OCI-LY1 (cell line): ENCODE measurements at regions not wholly inside any gene's neighbourhood (a gene's known extent, or its start where the extent isn't known, plus 50 kb on each side); places are given as distances from the start of the nearest gene placed in this dataset.

Experiments
- H2AFZ ChIP-seq: fragments of 200-600 bp; sonication (generic), shearing (Covaris generic); 2 replicates; pipeline ENCODE4 v1.6.0; 2014; ENCODE audit warnings: antibody characterized with exemption, mild to moderate bottlenecking, low read length
- H3F3A ChIP-seq: fragments of 200-600 bp; sonication (generic), shearing (Covaris generic); 2 replicates; pipeline ENCODE4 v1.6.0; 2014; ENCODE audit warnings: mild to moderate bottlenecking, antibody characterized with exemption, low read length, moderate library complexity; ENCODE audit not compliant: insufficient read depth
- H3K27ac ChIP-seq: fragments of 200-600 bp; sonication (generic); 2 replicates; pipeline ENCODE4 v1.5.1; 2014; ENCODE audit warnings: low read length, mixed run types, mild to moderate bottlenecking, low read depth; ENCODE audit not compliant: poor library complexity, severe bottlenecking
- H3K27me3 ChIP-seq: fragments of 200-600 bp; sonication (generic); 2 replicates; pipeline ENCODE4 v1.6.0; 2014; ENCODE audit warnings: antibody characterized with exemption, mild to moderate bottlenecking, low read length, moderate library complexity; ENCODE audit not compliant: insufficient read depth
- H3K36me3 ChIP-seq: fragments of 200-600 bp; sonication (generic); 2 replicates; pipeline ENCODE4 v1.6.1; 2014; ENCODE audit warnings: mild to moderate bottlenecking, antibody characterized with exemption, low read length, moderate library complexity, mixed read lengths; ENCODE audit not compliant: insufficient read depth
- H3K4me1 ChIP-seq: fragments of 200-600 bp; sonication (generic); 2 replicates; pipeline ENCODE4 v1.5.1; 2014; ENCODE audit warnings: mild to moderate bottlenecking, low read length, moderate library complexity; ENCODE audit not compliant: insufficient read depth, severe bottlenecking
- H3K4me2 ChIP-seq: fragments of 200-600 bp; sonication (generic), shearing (Covaris generic); 2 replicates; pipeline ENCODE4 v1.6.1; 2014; ENCODE audit warnings: low read length
- H3K4me3 ChIP-seq: fragments of 200-600 bp; sonication (generic); 2 replicates; pipeline ENCODE4 v1.5.1; 2014; ENCODE audit warnings: low read length, low read depth, mild to moderate bottlenecking, mixed read lengths; ENCODE audit not compliant: poor library complexity, severe bottlenecking
- H3K79me2 ChIP-seq: fragments of 200-600 bp; shearing (Covaris generic); 2 replicates; pipeline ENCODE4 v1.6.1; 2016; ENCODE audit warnings: mixed run types, low read length, mixed read lengths; ENCODE audit not compliant: insufficient read depth
- H3K9ac ChIP-seq: fragments of 200-600 bp; sonication (generic), shearing (Covaris generic); 2 replicates; pipeline ENCODE4 v1.6.1; 2014; ENCODE audit warnings: mild to moderate bottlenecking, low read length, mixed read lengths
- H3K9me2 ChIP-seq: fragments of 200-600 bp; sonication (generic), shearing (Covaris generic); 2 replicates; pipeline ENCODE4 v1.6.1; 2014; ENCODE audit warnings: low read depth, mild to moderate bottlenecking, low read length, mixed read lengths
- H3K9me3 ChIP-seq: fragments of 200-600 bp; shearing (Covaris generic); 2 replicates; pipeline ENCODE4 v1.6.1; 2014; ENCODE audit warnings: low read length, mixed read lengths
- H4K20me1 ChIP-seq: fragments of 200-600 bp; sonication (generic), shearing (Covaris generic); 2 replicates; pipeline ENCODE4 v1.6.0; 2016; ENCODE audit warnings: mild to moderate bottlenecking, low read length; ENCODE audit not compliant: insufficient read depth
- EZH2 ChIP-seq: fragments of 200-600 bp; sonication (generic), shearing (Covaris generic); IDR thresholded peaks from 2 replicates; pipeline ENCODE4 v1.8.0; 2017; ENCODE audit warnings: borderline replicate concordance, mixed run types, mild to moderate bottlenecking, antibody characterized with exemption, low read length, moderate library complexity, mixed read lengths
- TF ChIP-seq, protein P1 (sequence below): fragments of 200-600 bp; sonication (generic), shearing (Covaris generic); IDR thresholded peaks from 2 replicates; pipeline ENCODE4 v1.5.1; 2017; ENCODE audit warnings: mild to moderate bottlenecking, antibody characterized with exemption, low read length, moderate library complexity, mixed read lengths

DNA sequence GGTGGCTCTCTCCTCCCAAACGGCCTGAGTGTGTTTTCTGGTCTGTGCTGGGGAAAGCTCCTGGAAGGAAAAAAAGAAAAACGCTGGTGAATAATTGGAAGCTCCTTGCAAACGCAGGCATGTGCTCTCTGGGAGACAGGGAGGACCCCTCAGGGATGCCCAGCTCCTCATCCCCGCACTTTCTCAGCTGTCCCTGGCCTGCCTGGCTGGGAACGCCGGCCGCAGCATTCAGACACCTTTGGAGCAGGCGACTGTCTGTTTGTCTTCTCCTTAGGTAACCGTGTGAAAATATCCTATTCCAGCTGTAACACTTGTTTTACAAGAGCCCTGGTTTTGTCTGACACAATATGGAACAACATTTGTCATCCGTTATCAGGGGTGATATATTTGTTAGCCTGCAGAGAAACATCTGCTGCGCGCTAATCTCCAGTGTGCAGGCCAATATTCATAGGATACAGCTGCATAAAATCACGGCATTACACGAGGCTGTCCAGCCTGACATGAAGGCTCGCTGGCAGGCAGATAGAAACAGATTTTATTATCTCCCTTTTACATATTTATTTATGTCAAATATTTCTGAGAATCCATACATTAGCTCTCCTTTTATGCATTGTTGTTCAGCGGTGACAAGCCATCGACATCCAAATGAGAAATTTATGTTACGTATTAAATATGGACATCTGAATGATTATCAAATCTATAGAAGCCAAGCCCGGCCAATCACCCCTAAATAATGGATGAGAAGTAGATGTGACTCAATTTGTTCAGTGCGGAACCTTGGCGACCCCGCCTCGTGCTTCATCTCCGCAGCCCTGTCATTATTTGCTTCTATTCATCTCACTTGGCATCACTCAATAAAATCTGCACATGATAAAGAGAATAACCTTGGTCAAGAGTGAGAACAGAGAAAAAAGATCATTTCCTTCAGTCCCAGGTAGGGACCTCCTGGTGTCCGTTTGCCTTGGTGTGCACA is 675.1 kb upstream of the SALL3 start:
- Histone ChIP-seq H3F3A (no peaks in the 10 kb centered on the region), H3K4me2 (no peak overlapping the region), H4K20me1 (no peaks in the 10 kb centered on the region), H3K79me2 (no peaks in the 10 kb centered on the region), H3K4me3 (no peak overlapping the region), H3K9me3 (no peaks in the 10 kb centered on the region), H3K4me1 (no peaks in the 10 kb centered on the region), H3K9me2 (no peaks in the 10 kb centered on the region), H2AFZ (no peak overlapping the region), H3K27ac (no peak overlapping the region), H3K9ac (no peak overlapping the region), H3K36me3 (no peaks in the 10 kb centered on the region), H3K27me3 (peaks cover 2% of the 10 kb centered on the region; the same call in 1 of the 2 replicates)
- TF ChIP-seq EZH2, result no peak

DNA sequence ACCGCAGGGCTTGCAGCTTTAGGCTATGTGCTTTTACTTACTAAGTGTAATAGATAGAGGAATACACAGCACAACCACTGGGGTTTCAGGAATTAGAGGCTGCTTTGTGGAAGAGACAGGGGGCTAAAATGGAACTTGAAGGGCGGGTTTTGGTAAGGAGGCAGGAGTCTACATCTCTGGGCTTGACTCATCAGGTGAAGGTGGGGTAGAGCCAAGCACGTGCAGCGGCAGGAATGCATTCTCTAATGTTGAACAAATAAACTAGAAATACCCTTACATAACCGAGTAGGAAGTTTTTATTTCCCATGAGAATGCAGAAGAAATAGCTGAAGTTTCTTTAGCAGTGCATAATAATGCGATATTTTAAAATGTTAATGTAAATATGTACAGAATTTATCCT is 673.8 kb upstream of the SALL3 start:
- Histone ChIP-seq H3K4me3 (no peak overlapping the region), H3K4me1 (no peaks in the 10 kb centered on the region), H3K79me2 (no peaks in the 10 kb centered on the region), H3K9me3 (no peaks in the 10 kb centered on the region), H3K36me3 (no peaks in the 10 kb centered on the region), H3K4me2 (no peak overlapping the region), H3K27ac (no peak overlapping the region), H3K9ac (no peak overlapping the region), H4K20me1 (no peaks in the 10 kb centered on the region), H3K9me2 (no peaks in the 10 kb centered on the region), H3F3A (no peaks in the 10 kb centered on the region), H3K27me3 (peaks cover 2% of the 10 kb centered on the region; the same call in 1 of the 2 replicates), H2AFZ (no peak overlapping the region)
- TF ChIP-seq, protein P1, sequence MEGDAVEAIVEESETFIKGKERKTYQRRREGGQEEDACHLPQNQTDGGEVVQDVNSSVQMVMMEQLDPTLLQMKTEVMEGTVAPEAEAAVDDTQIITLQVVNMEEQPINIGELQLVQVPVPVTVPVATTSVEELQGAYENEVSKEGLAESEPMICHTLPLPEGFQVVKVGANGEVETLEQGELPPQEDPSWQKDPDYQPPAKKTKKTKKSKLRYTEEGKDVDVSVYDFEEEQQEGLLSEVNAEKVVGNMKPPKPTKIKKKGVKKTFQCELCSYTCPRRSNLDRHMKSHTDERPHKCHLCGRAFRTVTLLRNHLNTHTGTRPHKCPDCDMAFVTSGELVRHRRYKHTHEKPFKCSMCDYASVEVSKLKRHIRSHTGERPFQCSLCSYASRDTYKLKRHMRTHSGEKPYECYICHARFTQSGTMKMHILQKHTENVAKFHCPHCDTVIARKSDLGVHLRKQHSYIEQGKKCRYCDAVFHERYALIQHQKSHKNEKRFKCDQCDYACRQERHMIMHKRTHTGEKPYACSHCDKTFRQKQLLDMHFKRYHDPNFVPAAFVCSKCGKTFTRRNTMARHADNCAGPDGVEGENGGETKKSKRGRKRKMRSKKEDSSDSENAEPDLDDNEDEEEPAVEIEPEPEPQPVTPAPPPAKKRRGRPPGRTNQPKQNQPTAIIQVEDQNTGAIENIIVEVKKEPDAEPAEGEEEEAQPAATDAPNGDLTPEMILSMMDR, result no peak
- TF ChIP-seq EZH2, result no peak

DNA sequence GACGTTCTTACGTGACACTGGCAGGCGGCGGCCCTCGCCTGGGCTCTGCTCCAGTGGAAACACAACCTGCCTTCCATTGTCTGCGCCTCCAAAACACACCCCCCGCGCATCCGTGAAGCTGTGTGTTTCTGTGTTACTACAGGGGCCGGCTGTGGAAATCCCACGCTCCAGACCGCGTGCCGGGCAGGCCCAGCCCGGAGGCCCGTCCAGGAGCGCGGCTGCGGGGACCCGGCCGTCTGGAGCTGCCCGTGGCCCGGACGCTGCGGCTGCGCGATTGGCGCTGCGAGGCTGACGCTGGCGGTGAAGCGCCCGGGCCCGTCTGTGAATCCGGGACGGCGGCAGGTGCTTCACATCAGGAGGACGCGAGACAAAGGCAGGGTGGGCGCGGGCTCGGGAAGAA is 670.3 kb upstream of the SALL3 start:
- Histone ChIP-seq H3K27me3 (peaks cover 5% of the 10 kb centered on the region), H3K4me1 (no peaks in the 10 kb centered on the region), H4K20me1 (no peaks in the 10 kb centered on the region), H3K9ac (no peak overlapping the region), H3K27ac (no peak overlapping the region), H3K79me2 (no peaks in the 10 kb centered on the region), H3K9me2 (no peaks in the 10 kb centered on the region), H3K9me3 (no peaks in the 10 kb centered on the region), H3K4me2 (no peak overlapping the region), H3F3A (no peaks in the 10 kb centered on the region), H3K4me3 (no peak overlapping the region), H3K36me3 (no peaks in the 10 kb centered on the region), H2AFZ (no peak overlapping the region)
- no peak for TF ChIP-seq EZH2
- TF ChIP-seq, protein P1, result no peak
